Astrocyte of the cerebellum (primary cell): ENCODE measurements at regions not wholly inside any gene's neighbourhood (a gene's known extent, or its start where the extent isn't known, plus 50 kb on each side); places are given as distances from the start of the nearest gene placed in this dataset.

Experiments
- DNase-seq: peaks from one replicate; pipeline ENCODE4 v3.0.0-alpha.2; 2011; ENCODE audit warnings: low read depth
- H3K4me3 ChIP-seq: 2 replicates; pipeline ENCODE4 v1.5.1; 2011; ENCODE audit warnings: mild to moderate bottlenecking, low read depth, low read length, moderate library complexity
- in situ Hi-C: cut with HindIII; loops from 2 replicates; pipeline ENCODE4 v1.10.0; 2017; ENCODE audit warnings: low sequenced_read_pairs
- TF ChIP-seq, protein P1 (sequence below): IDR thresholded peaks from 2 replicates; pipeline ENCODE4 v1.5.1; 2012; ENCODE audit warnings: low read length, low read depth, moderate library complexity, mild to moderate bottlenecking; ENCODE audit errors: missing control alignments

- H3K4me3 ChIP-seq, result no peak overlapping the region
- TF ChIP-seq, protein P1, sequence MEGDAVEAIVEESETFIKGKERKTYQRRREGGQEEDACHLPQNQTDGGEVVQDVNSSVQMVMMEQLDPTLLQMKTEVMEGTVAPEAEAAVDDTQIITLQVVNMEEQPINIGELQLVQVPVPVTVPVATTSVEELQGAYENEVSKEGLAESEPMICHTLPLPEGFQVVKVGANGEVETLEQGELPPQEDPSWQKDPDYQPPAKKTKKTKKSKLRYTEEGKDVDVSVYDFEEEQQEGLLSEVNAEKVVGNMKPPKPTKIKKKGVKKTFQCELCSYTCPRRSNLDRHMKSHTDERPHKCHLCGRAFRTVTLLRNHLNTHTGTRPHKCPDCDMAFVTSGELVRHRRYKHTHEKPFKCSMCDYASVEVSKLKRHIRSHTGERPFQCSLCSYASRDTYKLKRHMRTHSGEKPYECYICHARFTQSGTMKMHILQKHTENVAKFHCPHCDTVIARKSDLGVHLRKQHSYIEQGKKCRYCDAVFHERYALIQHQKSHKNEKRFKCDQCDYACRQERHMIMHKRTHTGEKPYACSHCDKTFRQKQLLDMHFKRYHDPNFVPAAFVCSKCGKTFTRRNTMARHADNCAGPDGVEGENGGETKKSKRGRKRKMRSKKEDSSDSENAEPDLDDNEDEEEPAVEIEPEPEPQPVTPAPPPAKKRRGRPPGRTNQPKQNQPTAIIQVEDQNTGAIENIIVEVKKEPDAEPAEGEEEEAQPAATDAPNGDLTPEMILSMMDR, result no peak
- in situ Hi-C loops, result no loop called here
- no peak for DNase-seq
Observed at GRCh38 chr2:49686291-49686690, 532.0 kb upstream of the FSHR start.

GRCh38 chr2:49677227-49677626 is 522.9 kb upstream of the FSHR start:
- H3K4me3 ChIP-seq, result no peak overlapping the region
- in situ Hi-C loops, result no loop called here
- TF ChIP-seq, protein P1, result no peak
- DNase-seq, result no peak

GRCh38 chr2:49664827-49665226 is 510.5 kb upstream of the FSHR start:
- in situ Hi-C loops, result no loop called here
- H3K4me3 ChIP-seq, result no peak overlapping the region
- no peak for DNase-seq
- TF ChIP-seq, protein P1, result no peak

GRCh38 chr2:49661809-49662208 is 507.5 kb upstream of the FSHR start:
- no peak overlapping the region for H3K4me3 ChIP-seq
- DNase-seq, result no peak
- TF ChIP-seq, protein P1, result no peak
- in situ Hi-C loops, result no loop called here

DNA sequence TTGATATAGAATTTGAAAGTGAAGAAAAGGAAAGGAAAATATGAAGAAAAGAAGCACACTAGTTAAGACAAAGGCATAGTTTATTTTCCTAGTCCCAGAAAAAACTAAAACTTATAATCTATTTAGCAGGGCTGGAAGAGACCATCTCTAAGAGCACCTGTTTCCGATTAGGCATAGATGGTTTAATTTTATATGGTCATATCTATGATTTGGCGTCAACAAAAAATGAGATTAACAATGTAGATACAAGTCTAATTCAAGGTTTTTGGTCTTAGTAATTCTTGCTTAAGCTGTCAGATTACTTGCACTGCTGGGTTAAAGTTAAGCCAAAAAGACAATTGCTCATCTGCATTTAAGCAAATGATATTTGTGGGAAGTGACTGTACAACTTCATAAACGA is 502.5 kb upstream of the FSHR start:
- in situ Hi-C loops, result no loop called here
- TF ChIP-seq, protein P1, result no peak
- no peak for DNase-seq
- no peak overlapping the region for H3K4me3 ChIP-seq

DNA sequence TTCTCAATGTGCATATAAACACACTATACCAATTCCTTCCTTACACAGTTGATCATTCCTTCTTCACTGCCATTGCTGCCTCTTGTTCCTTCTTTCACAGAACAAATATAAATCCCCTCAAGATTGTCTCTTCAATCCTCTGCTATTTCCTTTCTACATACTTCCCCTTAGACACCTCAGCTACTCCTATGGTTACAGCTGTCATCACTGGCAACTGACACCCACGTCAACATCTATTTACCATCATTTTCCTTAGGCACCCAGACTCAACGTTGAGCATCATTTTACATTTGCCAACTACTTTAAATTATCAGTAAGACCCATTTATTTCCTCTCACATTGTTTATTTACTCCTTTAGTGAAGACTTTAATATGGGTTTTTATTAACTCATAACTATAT is 488.8 kb upstream of the FSHR start:
- DNase-seq, result no peak
- TF ChIP-seq, protein P1, result no peak
- in situ Hi-C loops, result no loop called here
- H3K4me3 ChIP-seq, result no peak overlapping the region

DNA sequence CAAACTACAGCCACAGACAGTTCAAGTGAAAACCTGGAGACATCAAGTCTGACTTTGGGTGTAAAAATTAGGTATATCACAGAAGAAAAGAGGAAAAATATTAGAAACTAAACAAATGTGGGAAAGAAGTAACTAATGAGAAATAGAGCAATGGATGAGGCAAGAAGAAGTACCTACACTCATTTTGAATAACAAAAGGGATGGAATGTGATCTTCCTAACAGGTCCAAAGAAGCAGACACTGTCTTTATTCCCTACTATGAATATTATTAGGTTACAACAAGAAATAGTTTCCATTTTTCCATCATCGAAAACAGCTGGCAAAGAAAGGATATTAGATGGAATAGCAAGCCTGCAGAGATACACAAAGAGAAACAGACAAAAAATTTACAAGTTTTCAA is 486.3 kb upstream of the FSHR start:
- no peak overlapping the region for H3K4me3 ChIP-seq
- in situ Hi-C loops, result no loop called here
- no peak for DNase-seq
- TF ChIP-seq, protein P1, result no peak
